Stimulated activated effector memory CD8-positive, alpha-beta T cell treated with anti-CD3 and anti-CD28 coated beads, Interleukin-12 subunit alpha, Interleukin-12 subunit beta, amount 100 ng/mL, for 72 hours (primary cell): ENCODE measurements at regions not wholly inside any gene's neighbourhood (a gene's known extent, or its start where the extent isn't known, plus 50 kb on each side); places are given as distances from the start of the nearest gene placed in this dataset.
"Not testable (repeated sequence)": the region's sequence is repeated elsewhere in the genome, so short reads cannot be mapped to it uniquely, and the experiment has no call there.

Source experiments
- ATAC-seq: fragments of 150-1000 bp; cut with Tn5 transposase; 2 replicates; pipeline ENCODE4 v1.10.0; 2021
- DNase-seq, 2 donors: peaks; one replicate each; pipeline ENCODE4 v3.0.0; 2021 to 2022; ENCODE audit warnings: low spot score in 2 of 2
- H3K27ac Mint-ChIP-seq: one replicate; pipeline ENCODE4 v1.8.0; 2022; ENCODE audit warnings: mild to moderate bottlenecking, mixed read lengths
- H3K36me3 Mint-ChIP-seq: one replicate; pipeline ENCODE4 v1.8.0; 2022; ENCODE audit warnings: mild to moderate bottlenecking, mixed read lengths
- H3K4me1 Mint-ChIP-seq: one replicate; pipeline ENCODE4 v1.8.0; 2022; ENCODE audit warnings: mixed read lengths
- H3K4me3 Mint-ChIP-seq: one replicate; pipeline ENCODE4 v1.8.0; 2022; ENCODE audit warnings: mild to moderate bottlenecking, mixed read lengths
- H3K9me3 Mint-ChIP-seq: one replicate; pipeline ENCODE4 v1.8.0; 2022; ENCODE audit warnings: mixed read lengths

DNA sequence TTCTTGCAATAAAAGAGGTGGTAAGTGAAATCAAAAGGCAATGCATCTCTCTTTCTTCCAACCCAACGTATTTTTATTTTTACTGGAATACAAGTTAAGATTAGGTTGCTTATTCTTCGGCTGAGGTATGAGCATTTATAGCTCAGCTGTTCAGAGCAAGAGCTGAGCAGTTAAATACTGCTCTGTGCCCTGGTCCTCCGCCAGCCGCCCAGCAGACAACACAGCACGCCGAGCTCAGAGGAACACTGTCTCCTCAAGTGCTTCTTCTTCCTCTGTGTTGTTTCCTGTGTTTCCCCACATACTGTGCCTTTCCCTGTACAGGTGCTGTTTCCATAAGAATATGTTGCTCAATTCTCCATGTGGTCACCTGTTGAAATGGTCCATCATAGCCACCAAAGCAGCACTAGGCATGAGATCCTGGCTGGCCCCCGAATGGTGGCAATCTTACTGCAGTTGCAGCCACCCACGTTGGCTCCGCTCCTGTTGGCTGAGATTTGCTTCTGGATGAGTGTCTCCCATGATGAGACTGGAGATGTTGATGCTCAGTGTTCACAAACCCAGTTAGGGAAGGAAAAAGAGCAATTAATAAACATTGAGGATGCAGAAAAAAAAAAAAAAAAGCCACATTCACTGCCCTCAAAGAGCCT lies 515.3 kb downstream of the GRIN2A start:
- H3K27ac Mint-ChIP-seq: no peak overlapping the region
- no peak overlapping the region for H3K4me3 Mint-ChIP-seq
- peaks cover 8% of the 10 kb centered on the region for H3K9me3 Mint-ChIP-seq
- no peak for DNase-seq
- no peaks in the 10 kb centered on the region for H3K36me3 Mint-ChIP-seq
- ATAC-seq: no peak
- H3K4me1 Mint-ChIP-seq: no peaks in the 10 kb centered on the region

DNA sequence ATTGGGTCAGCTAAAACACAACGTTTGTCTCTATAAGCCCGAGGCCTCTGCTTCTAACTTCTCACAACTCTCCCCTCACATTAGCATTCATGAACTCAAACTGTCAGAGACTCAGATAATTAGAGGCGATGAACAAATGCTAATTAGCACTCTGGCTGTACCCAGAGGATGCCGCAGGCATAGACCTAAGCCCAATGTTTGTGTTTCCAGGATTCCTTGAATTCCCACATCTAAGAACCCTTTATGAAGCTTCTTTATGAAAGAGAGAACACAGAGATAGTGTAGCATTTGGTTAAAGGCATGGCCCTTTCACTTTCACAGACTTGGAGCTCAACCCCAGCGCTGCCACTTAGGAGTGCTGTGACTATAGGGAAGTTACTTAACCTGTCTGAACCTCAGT lies 512.2 kb downstream of the GRIN2A start:
- Mint-ChIP-seq H3K9me3 (peaks cover 8% of the 10 kb centered on the region), H3K27ac (no peak overlapping the region)
- no peak for ATAC-seq

DNA sequence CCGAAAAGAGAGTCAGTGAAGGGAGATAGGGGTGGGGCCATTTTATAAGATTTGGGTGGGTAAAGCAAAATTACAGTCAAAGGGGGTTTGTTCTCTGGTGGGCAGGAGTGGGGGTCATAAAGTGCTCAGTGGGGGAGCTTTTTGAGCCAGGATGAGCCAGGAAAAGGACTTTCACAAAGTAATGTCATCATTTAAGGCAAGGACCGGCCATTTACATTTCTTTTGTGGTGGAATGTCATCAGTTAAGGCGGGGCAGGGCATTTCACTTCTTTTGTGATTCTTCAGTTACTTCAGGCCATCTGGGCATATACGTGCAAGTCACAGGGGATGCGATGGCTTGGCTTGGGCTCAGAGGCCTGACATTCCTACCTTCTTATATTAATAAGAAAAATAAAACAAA lies 511.6 kb downstream of the GRIN2A start:
- ATAC-seq, H3K4me1 Mint-ChIP-seq, H3K4me3 Mint-ChIP-seq, H3K9me3 Mint-ChIP-seq, H3K36me3 Mint-ChIP-seq, H3K27ac Mint-ChIP-seq: not testable (repeated sequence)
- peak in 1 of 2 donors; percentile 10 for DNase-seq

More for the DNA sequence above, 512.2 kb downstream of the GRIN2A start:
- Mint-ChIP-seq H3K4me1 (no peaks in the 10 kb centered on the region), H3K36me3 (no peaks in the 10 kb centered on the region), H3K4me3 (no peak overlapping the region)
- DNase-seq: peak in 1 of 2 donors; percentile 23

DNA sequence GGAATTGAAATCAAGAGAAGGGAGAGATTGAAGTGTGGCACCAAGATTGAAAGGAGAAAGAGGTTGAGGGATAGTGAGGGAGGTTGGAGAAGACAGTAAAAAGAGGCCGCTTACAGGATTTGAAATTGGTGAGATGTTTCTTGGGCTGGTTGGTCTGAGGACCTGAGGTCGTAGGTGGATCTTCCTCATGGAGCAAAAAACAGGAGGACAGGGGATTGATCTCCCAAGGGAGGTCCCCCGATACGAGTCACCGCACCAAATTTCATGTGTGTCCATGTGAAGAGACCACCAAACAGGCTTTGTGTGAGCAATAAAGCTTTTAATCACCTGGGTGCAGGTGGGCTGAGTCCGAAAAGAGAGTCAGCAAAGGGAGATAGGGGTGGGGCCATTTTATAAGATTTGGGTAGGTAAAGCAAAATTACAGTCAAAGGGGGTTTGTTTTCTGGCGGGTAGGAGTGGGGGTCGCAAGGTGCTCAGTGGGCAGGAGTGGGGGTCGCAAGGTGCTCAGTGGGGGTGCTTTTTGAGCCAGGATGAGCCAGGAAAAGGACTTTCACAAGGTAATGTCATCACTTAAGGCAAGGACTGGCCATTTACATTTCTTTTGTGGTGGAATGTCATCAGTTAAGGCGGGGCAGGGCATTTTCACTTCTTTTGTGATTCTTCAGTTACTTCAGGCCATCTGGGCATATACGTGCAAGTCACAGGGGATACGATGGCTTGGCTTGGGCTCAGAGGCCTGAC lies 505.5 kb downstream of the GRIN2A start:
- not testable (repeated sequence) for DNase-seq, H3K4me3 Mint-ChIP-seq, H3K36me3 Mint-ChIP-seq, ATAC-seq, H3K4me1 Mint-ChIP-seq, H3K27ac Mint-ChIP-seq, H3K9me3 Mint-ChIP-seq

DNA sequence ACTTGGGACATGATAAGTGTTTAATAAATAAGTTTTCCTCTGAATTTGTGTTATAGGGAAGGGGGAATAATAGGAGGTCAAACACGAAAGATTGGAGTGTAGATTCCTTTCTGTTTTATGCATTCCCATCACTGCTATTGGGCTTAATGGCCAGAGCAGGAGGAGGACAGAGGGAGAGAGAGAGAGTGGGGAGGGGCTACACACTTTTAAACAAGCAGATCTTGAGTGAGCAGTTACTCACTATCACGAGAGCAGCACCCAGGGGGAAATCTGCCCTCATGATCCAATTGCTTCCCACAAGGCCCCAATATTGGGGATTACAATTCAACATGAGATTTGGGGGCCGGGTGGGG lies 505.0 kb downstream of the GRIN2A start:
- ATAC-seq: no peak
- Mint-ChIP-seq H3K4me1 (no peaks in the 10 kb centered on the region), H3K36me3 (no peaks in the 10 kb centered on the region), H3K4me3 (no peak overlapping the region), H3K9me3 (no peaks in the 10 kb centered on the region), H3K27ac (no peak overlapping the region)
- DNase-seq: no peak

DNA sequence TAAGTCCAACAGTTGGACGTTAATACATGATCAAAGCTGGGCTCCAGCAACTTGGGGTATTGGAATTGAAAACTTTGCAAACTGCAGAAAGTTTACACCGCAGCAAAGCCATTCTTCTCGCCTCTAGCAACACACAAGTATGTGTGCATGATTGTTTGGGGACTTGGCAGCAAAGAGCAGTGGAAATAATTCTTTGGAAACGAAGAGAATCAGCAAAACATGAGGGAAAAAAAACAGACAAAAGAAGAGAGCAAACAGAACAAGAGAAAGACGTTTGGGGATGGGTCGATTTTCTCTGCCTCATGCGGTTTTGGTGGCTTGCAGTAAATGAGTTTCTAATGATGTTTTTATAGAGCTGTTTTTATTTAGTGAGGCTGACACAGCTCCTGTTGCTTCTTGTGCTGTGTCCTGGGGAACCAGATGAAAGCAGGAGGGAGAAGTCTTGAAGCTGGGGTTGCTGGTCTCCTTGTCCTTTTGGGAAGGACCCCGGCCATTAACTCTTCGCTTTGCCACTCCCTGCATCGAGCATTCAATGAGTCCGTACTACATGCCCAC lies 502.9 kb downstream of the GRIN2A start:
- ATAC-seq (no peak), DNase-seq (no peak)
- no peaks in the 10 kb centered on the region for H3K4me1 Mint-ChIP-seq
- H3K36me3 Mint-ChIP-seq: no peaks in the 10 kb centered on the region
- H3K9me3 Mint-ChIP-seq: peaks cover 11% of the 10 kb centered on the region
- no peak overlapping the region for H3K4me3 Mint-ChIP-seq
- H3K27ac Mint-ChIP-seq: no peak overlapping the region

DNA sequence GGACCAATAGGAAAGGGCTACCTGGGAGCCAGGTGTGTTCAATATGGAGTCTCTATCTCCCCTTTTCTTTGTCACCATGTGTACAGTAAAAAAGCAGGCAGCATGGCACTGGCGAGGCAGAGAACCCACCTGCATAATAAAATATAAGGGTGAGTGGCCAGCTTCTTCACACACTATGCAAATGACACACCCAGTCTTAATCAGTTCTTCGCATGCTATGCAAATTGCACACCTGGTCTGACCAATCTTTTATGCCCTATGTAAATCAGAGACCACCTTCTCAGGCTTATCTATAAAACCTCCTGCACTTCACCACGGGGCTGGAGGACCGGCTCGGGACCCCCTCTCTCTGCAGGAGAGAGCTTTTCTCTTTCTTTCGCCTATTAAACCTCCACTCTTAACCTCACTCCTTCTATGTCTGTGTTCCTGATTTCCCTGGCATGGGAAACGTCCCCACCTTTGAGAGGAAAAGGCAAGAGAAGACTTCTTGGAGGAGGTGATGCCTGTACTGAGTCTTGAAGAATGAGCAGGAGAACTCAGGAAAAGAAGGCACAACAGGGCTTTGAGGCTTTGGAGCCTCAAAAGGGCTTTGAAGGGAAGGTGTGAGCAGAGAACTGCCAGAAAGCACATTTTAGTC lies 502.1 kb downstream of the GRIN2A start:
- Mint-ChIP-seq H3K36me3 (no peaks in the 10 kb centered on the region), H3K4me3 (no peak overlapping the region), H3K4me1 (no peaks in the 10 kb centered on the region), H3K9me3 (peaks cover 11% of the 10 kb centered on the region), H3K27ac (no peak overlapping the region)
- ATAC-seq (no peak), DNase-seq (no peak)

DNA sequence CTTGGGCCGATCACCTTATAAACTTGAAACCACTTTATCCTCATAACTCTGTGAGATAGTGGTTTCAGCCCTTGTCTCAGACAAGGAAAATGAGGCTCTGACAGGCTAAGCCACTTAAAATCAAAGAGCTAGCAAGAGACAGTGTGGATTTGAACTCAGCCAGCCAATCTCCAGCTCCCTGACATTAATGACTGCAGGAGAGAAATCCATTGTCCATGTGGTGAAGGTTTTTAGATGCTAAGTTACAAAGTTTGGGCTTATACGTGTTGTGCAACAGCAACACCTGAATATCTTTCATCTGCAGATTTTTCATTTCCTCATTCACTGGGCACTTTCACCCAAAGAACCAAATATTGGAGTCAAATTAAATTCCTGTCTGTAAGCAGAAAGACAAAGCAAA lies 501.3 kb downstream of the GRIN2A start:
- Mint-ChIP-seq H3K4me1 (no peaks in the 10 kb centered on the region), H3K36me3 (no peaks in the 10 kb centered on the region), H3K4me3 (no peak overlapping the region), H3K27ac (no peak overlapping the region), H3K9me3 (peaks cover 11% of the 10 kb centered on the region)
- ATAC-seq (no peak), DNase-seq (no peak)

DNA sequence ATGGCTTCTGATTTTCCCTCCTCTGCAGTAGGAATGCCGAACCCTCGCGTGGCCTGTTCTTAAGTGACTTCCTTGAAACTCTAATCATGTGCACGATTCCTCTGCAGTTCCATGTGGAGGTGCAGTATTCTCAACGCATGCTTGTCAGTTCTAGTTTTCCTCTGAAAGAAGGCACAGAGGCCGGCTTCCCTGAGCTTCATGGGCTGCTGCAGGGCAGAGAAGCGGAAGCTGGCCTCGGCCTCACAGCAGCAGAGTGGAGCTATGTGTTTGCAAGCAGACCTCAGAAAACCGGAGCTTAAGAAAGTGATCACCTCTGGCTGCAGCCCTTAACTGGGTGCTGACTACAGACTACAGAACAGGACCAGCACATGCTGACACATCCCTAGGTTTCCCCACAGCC lies 500.7 kb downstream of the GRIN2A start:
- DNase-seq (no peak), ATAC-seq (no peak)
- Mint-ChIP-seq H3K4me3 (no peak overlapping the region), H3K27ac (no peak overlapping the region), H3K36me3 (no peaks in the 10 kb centered on the region), H3K9me3 (peaks cover 11% of the 10 kb centered on the region), H3K4me1 (no peaks in the 10 kb centered on the region)

DNA sequence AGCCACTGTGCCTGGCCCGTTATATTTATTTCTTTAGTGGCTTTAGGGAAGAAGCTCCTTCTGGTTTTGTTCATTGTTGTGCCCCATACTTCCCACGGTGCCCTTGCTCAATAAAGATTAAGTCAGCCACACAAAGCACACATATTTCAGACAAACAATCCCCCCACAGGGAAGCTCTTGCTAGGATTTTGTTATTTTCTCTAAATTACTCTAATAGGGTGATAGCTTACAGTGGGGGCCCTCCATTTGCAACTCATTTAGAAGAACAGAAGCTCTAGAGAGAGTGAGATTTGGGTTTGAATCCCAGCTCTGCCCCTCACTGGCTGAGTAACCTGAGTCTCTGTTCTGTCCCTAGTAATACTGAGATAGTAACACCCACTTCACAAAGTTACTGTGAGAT lies 499.9 kb downstream of the GRIN2A start:
- H3K4me3 Mint-ChIP-seq: no peak overlapping the region
- no peaks in the 10 kb centered on the region for H3K36me3 Mint-ChIP-seq
- ATAC-seq (no peak), DNase-seq (no peak)
- no peak overlapping the region for H3K27ac Mint-ChIP-seq
- peaks cover 14% of the 10 kb centered on the region for H3K9me3 Mint-ChIP-seq
- no peaks in the 10 kb centered on the region for H3K4me1 Mint-ChIP-seq

DNA sequence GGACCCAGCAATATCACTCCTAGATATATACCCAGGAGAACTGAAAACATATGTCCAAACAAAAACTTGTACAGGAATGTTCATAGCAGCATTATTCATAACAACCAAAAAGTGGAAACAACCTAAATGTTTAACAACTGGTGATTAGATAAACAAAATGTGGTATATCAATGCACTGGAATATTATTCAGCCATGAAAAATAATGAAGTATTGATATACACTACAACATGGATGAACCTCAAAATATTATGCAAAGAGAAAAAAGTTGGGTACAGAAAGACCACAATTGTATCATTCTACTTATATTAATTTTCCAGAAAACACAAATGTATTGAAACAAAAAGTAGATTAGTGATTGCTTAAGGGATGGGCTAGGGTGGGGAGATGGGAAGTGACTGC lies 498.6 kb downstream of the GRIN2A start:
- DNase-seq: no peak
- H3K9me3 Mint-ChIP-seq: peaks cover 14% of the 10 kb centered on the region
- no peak overlapping the region for H3K27ac Mint-ChIP-seq
- no peak overlapping the region for H3K4me3 Mint-ChIP-seq
- H3K36me3 Mint-ChIP-seq: no peaks in the 10 kb centered on the region
- no peak for ATAC-seq
- H3K4me1 Mint-ChIP-seq: no peaks in the 10 kb centered on the region

DNA sequence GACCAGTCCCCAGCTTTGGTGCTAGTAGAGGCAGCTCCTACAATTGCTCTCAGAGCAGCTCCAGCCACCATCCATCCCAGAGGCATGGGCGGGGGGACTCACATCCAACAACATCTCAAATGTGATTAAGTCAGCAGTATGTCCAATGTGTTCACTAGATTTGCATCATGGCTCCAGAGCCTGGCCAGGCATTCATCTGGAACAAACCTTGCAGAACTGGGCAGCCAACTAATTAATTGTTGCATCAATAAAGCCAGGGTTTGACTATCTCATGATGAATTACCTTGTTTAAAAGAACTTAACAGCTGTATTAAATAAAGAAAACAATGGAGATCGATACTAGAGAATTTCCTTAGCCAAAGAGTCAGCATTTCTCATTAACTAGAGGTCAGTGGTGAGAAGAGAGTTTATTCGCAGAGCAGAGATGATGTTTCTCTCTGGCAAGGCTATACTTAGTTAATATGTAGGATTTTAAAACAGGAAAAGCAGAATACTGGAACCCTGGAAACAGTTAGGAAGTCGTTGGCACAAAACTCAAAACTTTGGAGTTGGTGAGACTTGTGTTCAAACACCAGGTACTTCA lies 494.4 kb downstream of the GRIN2A start:
- Mint-ChIP-seq H3K9me3 (peaks cover 12% of the 10 kb centered on the region), H3K36me3 (no peaks in the 10 kb centered on the region), H3K27ac (no peak overlapping the region), H3K4me3 (no peak overlapping the region), H3K4me1 (no peaks in the 10 kb centered on the region)
- ATAC-seq: no peak
- DNase-seq: no peak

DNA sequence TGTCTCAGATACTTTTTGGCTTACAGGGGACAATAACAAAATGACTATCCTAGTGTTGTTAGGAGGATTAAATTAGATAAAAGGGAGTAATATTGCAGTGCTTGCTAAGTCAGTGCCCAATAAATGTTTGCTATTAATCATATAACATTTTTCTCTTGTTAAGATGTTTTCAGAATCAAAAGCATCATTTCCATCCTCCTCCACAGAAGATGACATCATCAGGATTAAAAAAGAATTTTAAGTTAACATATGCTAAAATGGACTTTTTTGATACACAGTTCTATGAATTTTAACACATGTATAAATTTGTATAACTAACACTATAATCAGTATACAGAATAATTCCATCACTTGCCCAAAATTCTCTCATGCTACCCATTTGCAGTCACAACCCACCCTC lies 492.6 kb downstream of the GRIN2A start:
- H3K36me3 Mint-ChIP-seq: no peaks in the 10 kb centered on the region
- H3K9me3 Mint-ChIP-seq: peaks cover 6% of the 10 kb centered on the region
- no peak overlapping the region for H3K4me3 Mint-ChIP-seq
- no peaks in the 10 kb centered on the region for H3K4me1 Mint-ChIP-seq
- no peak for ATAC-seq
- no peak overlapping the region for H3K27ac Mint-ChIP-seq
- no peak for DNase-seq

DNA sequence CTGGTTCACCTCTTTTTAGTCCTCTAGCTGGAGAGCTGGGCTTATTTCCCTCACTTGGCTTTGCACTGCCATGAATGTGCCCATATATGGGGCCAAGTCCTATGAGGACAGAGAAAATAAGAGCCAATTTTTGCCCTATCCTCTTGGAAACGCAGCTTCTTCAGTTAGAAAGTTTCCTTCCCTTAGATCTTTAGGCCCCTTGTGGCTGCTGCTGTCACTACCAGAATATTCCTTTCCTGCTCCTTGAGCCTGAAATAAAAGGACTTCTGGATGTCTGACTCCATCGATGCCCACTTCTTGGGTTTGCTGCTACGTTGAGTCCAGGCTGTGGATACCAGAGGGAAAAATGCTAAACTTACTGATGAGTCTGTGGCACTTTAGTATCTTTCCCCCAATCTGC lies 487.1 kb downstream of the GRIN2A start:
- Mint-ChIP-seq H3K36me3 (no peaks in the 10 kb centered on the region), H3K4me3 (no peak overlapping the region), H3K9me3 (peaks cover 3% of the 10 kb centered on the region), H3K27ac (no peak overlapping the region), H3K4me1 (no peaks in the 10 kb centered on the region)
- DNase-seq (no peak), ATAC-seq (no peak)
